NCI-H2081 (cell line): ENCODE measurements at regions not wholly inside any gene's neighbourhood (a gene's known extent, or its start where the extent isn't known, plus 50 kb on each side); places are given as distances from the start of the nearest gene placed in this dataset.

Experiments
- DNase-seq, 2 experiments: peaks; one replicate each; lab custom pipeline; 2025; lab: John Stamatoyannopoulos, UW

DNA sequence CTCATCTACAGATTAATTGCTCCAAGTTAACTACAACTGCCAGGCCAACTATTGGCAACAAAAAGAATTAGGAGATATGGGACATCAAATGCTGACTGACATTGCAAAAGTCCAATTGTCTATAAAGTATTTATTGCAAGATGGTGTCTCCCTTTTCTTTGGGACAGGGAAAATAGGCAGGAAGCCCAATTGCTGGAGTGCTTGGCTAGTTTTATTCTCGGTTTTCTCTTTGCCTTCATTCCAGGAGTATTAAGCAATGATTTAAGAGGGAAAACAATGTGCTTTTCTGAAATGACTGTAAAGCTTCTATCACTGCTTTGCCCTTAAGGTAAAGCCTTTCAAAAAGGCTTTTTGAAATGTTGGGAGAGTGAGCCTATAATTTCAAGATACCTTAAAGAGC is 62.8 kb upstream of the DIAPH2 start:
- DNase-seq = no peak
